A549 (cell line): ENCODE measurements at regions not wholly inside any gene's neighbourhood (a gene's known extent, or its start where the extent isn't known, plus 50 kb on each side); places are given as distances from the start of the nearest gene placed in this dataset.

Source experiments
- ATAC-seq, 2 experiments: fragments of 200-7000 bp in 1 of 2; fragments of >200 bp in 1 of 2; cut with Nextera tagmentation in 1 of 2; cut with Tn5 transposase in 1 of 2; 3 replicates each; pipeline versions ENCODE4 v1.8.0 to v1.9.1; 2018 to 2020; ENCODE audit warnings: mild to moderate bottlenecking in 1 of 2, moderate library complexity in 1 of 2
- CTCF ChIA-PET: fragments of 300-600 bp; sonication (Branson Sonifier 250); formaldehyde crosslinking; extraction: SDS; loops from one replicate; lab custom pipeline; 2021; ENCODE audit warnings: antibody characterized with exemption, inconsistent platforms; lab: Yijun Ruan, JAX
- POLR2A ChIA-PET: fragments of 350-600 bp; formaldehyde crosslinking; extraction: SDS; loops from one replicate; lab custom pipeline; 2021; ENCODE audit warnings: antibody characterized with exemption, inconsistent platforms; lab: Yijun Ruan, JAX
- DNase-seq, 2 experiments: peaks; one replicate each; pipeline versions ENCODE4 v3.0.0 to v3.0.0-alpha.2; 2011 to 2016; ENCODE audit warnings: low read depth in 1 of 2, low spot score in 1 of 2
- FAIRE-seq: peaks from 2 replicates; lab custom pipeline; 2011; peaks lifted over from hg19 to GRCh38; lab: Jason Lieb, UNC
- H3K27ac ChIP-seq, 2 experiments: fragments of >200 bp; sonication (Bioruptor Twin); formaldehyde crosslinking; 3 replicates each; pipeline ENCODE4 v1.5.1; 2016 to 2017
- H3K4me1 ChIP-seq: fragments of >200 bp; sonication (Bioruptor Twin); formaldehyde crosslinking; 3 replicates; pipeline ENCODE4 v1.6.1; 2016
- H3K4me2 ChIP-seq: fragments of >200 bp; sonication (Bioruptor Twin); formaldehyde crosslinking; 3 replicates; pipeline ENCODE4 v1.6.1; 2016
- H3K4me3 ChIP-seq: fragments of >200 bp; sonication (Bioruptor Twin); formaldehyde crosslinking; 3 replicates; pipeline ENCODE4 v1.5.1; 2016
- H3K9me3 ChIP-seq: fragments of >200 bp; sonication (Bioruptor Twin); formaldehyde crosslinking; 3 replicates; pipeline ENCODE4 v1.6.1; 2016
- CBX8 ChIP-seq: fragments of 200-600 bp; sonication (generic); IDR thresholded peaks from 2 replicates; pipeline ENCODE4 v1.6.1; 2016
- CEBPB ChIP-seq, 2 experiments: fragments of >200 bp in 1 of 2; sonication (Bioruptor Twin) in 1 of 2; formaldehyde crosslinking in 1 of 2; IDR thresholded peaks; 2 replicates each; pipeline ENCODE4 v1.6.1; 2012 to 2016
- CHD2 ChIP-seq: fragments of 150-350 bp; IDR thresholded peaks from 2 replicates; pipeline ENCODE4 v1.6.1; 2014; ENCODE audit warnings: low read length; ENCODE audit not compliant: partially characterized antibody
- EP300 ChIP-seq, 2 experiments: fragments of >200 bp; sonication (Bioruptor Twin); formaldehyde crosslinking; IDR thresholded peaks; 2 replicates in 1 of 2; 3 replicates in 1 of 2; pipeline ENCODE4 v1.6.1; 2016 to 2017
- ESRRA ChIP-seq: fragments of 150-350 bp; IDR thresholded peaks from 2 replicates; pipeline ENCODE4 v1.6.1; 2014; ENCODE audit warnings: mild to moderate bottlenecking, low read length, borderline replicate concordance
- FOXS1 ChIP-seq: fragments of 250-450 bp; sonication (Bioruptor Pico); IDR thresholded peaks from 2 replicates; pipeline ENCODE4 v1.5.0; 2020; ENCODE audit warnings: mild to moderate bottlenecking, moderate library complexity
- HES2 ChIP-seq: fragments of >200 bp; sonication (Bioruptor Twin); formaldehyde crosslinking; IDR thresholded peaks from 2 replicates; pipeline ENCODE4 v1.6.1; 2016
- HEYL ChIP-seq: fragments of 250-450 bp; sonication (Bioruptor Pico); IDR thresholded peaks from 2 replicates; pipeline ENCODE4 v1.8.0; 2021; ENCODE audit warnings: mild to moderate bottlenecking, moderate library complexity
- HOXB5 ChIP-seq: fragments of 250-450 bp; sonication (Bioruptor Pico); IDR thresholded peaks from 2 replicates; pipeline ENCODE4 v1.5.0; 2020; ENCODE audit warnings: mild to moderate bottlenecking, moderate library complexity
- JUNB ChIP-seq: fragments of >200 bp; sonication (Bioruptor Twin); formaldehyde crosslinking; IDR thresholded peaks from 2 replicates; pipeline ENCODE4 v1.6.1; 2016
- KDM1A ChIP-seq: fragments of 200-600 bp; sonication (generic); IDR thresholded peaks from 2 replicates; pipeline ENCODE4 v1.6.1; 2016; ENCODE audit warnings: low read depth, mild to moderate bottlenecking
- MAFK ChIP-seq: fragments of 450-650 bp; IDR thresholded peaks from 2 replicates; pipeline ENCODE4 v1.6.1; 2014; ENCODE audit not compliant: partially characterized antibody
- MAZ ChIP-seq: fragments of 150-350 bp; IDR thresholded peaks from 2 replicates; pipeline ENCODE4 v1.6.1; 2014; ENCODE audit warnings: antibody characterized with exemption, low read depth, low read length, borderline replicate concordance
- NR3C1 ChIP-seq: fragments of >200 bp; sonication (Bioruptor Twin); formaldehyde crosslinking; IDR thresholded peaks from 3 replicates; pipeline ENCODE4 v1.6.1; 2017
- REST ChIP-seq: fragments of 200-600 bp; sonication (generic); IDR thresholded peaks from 2 replicates; pipeline ENCODE4 v1.6.1; 2016; ENCODE audit warnings: antibody characterized with exemption, mild to moderate bottlenecking, moderate library complexity
- RNF2 ChIP-seq: fragments of 200-600 bp; sonication (generic); IDR thresholded peaks from 2 replicates; pipeline ENCODE4 v1.6.1; 2016; ENCODE audit warnings: low read depth, mild to moderate bottlenecking, antibody characterized with exemption, moderate library complexity, borderline replicate concordance
- TP53 ChIP-seq: fragments of 250-450 bp; sonication (Bioruptor Pico); IDR thresholded peaks from 2 replicates; pipeline ENCODE4 v1.5.0; 2021; ENCODE audit warnings: mild to moderate bottlenecking, moderate library complexity
- ZFP36 ChIP-seq: fragments of 450-650 bp; IDR thresholded peaks from 2 replicates; pipeline ENCODE4 v1.6.1; 2014; ENCODE audit warnings: borderline replicate concordance; ENCODE audit not compliant: partially characterized antibody
- ZSCAN20 ChIP-seq: fragments of 250-450 bp; sonication (Bioruptor Pico); IDR thresholded peaks from 2 replicates; pipeline ENCODE4 v1.8.0; 2022; ENCODE audit warnings: mild to moderate bottlenecking, moderate library complexity
- WGBS: methylation state at CpG from one replicate; pipeline ENCODE4 v1.1.6; 2017; ENCODE audit errors: missing lambda C conversion rate; 5-methylcytosine and 5-hydroxymethylcytosine counted together
- TF ChIP-seq, protein P1 (sequence below): fragments of 150-350 bp; IDR thresholded peaks from 2 replicates; pipeline ENCODE4 v1.6.1; 2014; ENCODE audit warnings: low read depth, mild to moderate bottlenecking, low read length

GRCh38 chr7:73952266-73952665 is 75.7 kb upstream of the ELN start:
- Histone ChIP-seq H3K9me3 (peaks cover 15% of the 10 kb centered on the region; the same call in 2 of the 3 replicates), H3K27ac (no peak overlapping the region), H3K4me3 (no peak overlapping the region), H3K4me1 (no peaks in the 10 kb centered on the region), H3K4me2 (no peak overlapping the region)
- POLR2A ChIA-PET: no interaction called here
- no peak for TF ChIP-seq REST
- TF ChIP-seq ZSCAN20 (CRISPR knock-in tag): no peak
- no peak for TF ChIP-seq HOXB5 (CRISPR knock-in tag)
- TF ChIP-seq HES2: no peak
- TF ChIP-seq, protein P1, sequence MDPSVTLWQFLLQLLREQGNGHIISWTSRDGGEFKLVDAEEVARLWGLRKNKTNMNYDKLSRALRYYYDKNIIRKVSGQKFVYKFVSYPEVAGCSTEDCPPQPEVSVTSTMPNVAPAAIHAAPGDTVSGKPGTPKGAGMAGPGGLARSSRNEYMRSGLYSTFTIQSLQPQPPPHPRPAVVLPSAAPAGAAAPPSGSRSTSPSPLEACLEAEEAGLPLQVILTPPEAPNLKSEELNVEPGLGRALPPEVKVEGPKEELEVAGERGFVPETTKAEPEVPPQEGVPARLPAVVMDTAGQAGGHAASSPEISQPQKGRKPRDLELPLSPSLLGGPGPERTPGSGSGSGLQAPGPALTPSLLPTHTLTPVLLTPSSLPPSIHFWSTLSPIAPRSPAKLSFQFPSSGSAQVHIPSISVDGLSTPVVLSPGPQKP: no peak
- no peak for TF ChIP-seq MAZ
- TF ChIP-seq KDM1A: no peak
- TF ChIP-seq TP53 (CRISPR knock-in tag): no peak
- TF ChIP-seq FOXS1 (CRISPR knock-in tag): no peak
- TF ChIP-seq ZFP36: no peak
- TF ChIP-seq CEBPB (IDR thresholded peaks at IDR 0.05): no peak
- no peak for TF ChIP-seq CHD2
- TF ChIP-seq NR3C1: no peak
- no peak for TF ChIP-seq RNF2
- FAIRE-seq (no peak), DNase-seq (no peak), ATAC-seq (no peak)
- WGBS: 50% methylated on average over 4 of the region's 4 CpGs
- CTCF ChIA-PET: interaction anchor here (1.3 to 1.5 kb wide), 2 partner anchors 11 to 27 kb away, joined by 4 to 6 read pairs; no protein-coding TSS in a partner anchor

DNA sequence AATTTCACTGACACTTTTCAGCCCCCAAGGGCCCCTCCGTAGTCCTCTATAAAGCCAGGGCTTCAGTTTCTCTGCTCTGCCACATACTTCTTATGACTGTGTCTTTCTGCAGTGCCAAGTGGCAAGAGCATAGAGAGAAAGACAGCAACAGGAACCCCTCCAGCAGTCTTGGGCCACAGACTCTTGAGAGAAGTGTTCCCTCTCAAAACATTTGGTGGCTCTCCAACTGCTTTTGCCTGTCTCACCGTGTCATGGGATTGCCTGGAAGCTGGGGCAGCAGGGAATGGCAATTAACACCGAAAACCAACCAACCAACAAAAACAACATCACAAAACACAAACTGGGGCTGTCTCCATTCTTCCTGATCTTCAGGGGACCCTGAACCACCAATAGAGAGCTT is 73.8 kb upstream of the ELN start:
- FAIRE-seq (no peak), DNase-seq (no peak), ATAC-seq (no peak)
- Histone ChIP-seq H3K27ac (no peak overlapping the region), H3K4me3 (no peak overlapping the region), H3K9me3 (peaks cover 5% of the 10 kb centered on the region; the same call in 2 of the 3 replicates), H3K4me1 (no peaks in the 10 kb centered on the region), H3K4me2 (no peak overlapping the region)
- TF ChIP-seq MAFK (no peak), EP300 (IDR thresholded peaks at IDR 0.05) (no peak), ESRRA (no peak), HEYL (no peak), HOXB5 (CRISPR knock-in tag) (no peak)
- ChIA-PET POLR2A (no interaction called here), CTCF (interaction anchor here (0.5 to 1.3 kb wide), 5 partner anchors 16 to 103 kb away, joined by 3 to 4 read pairs (median 3); no protein-coding TSS in a partner anchor)
- WGBS: 36% methylated on average over 3 of the region's 3 CpGs

DNA sequence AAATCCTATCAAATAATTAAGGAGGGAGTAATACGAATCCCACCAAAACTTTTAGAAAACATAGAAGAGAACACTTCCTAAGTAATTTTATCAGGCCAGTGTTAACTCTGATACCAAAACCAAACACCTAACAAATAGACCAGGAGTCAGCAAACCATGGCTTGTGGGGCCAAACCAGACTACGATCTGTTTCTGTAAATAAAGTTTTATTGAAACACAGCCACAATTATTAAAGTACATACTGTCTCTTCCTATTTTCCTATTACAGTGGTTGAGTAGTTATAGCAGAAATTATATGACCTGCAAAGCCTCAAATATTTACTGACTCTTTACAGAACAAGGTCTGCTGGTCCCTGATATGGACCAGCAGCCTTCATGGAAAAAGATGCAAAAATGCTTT is 73.1 kb upstream of the ELN start:
- TF ChIP-seq CBX8 (no peak), HES2 (no peak), JUNB (no peak)
- Histone ChIP-seq H3K9me3 (no peaks in the 10 kb centered on the region), H3K4me3 (no peak overlapping the region), H3K4me1 (no peaks in the 10 kb centered on the region), H3K27ac (no peak overlapping the region), H3K4me2 (no peak overlapping the region)
- no peak for DNase-seq
- ChIA-PET POLR2A (no interaction called here), CTCF (interaction anchor here (0.5 to 1.3 kb wide), 3 partner anchors 17 to 76 kb away, joined by 3 to 4 read pairs (median 3); no protein-coding TSS in a partner anchor)
- no peak for FAIRE-seq
- ATAC-seq: no peak
- 58% methylated on average over 2 of the region's 2 CpGs for WGBS
